ENCODE measurements at regions not wholly inside any gene's neighbourhood (a gene's known extent, or its start where the extent isn't known, plus 50 kb on each side); places are given as distances from the start of the nearest gene placed in this dataset.

DNA sequence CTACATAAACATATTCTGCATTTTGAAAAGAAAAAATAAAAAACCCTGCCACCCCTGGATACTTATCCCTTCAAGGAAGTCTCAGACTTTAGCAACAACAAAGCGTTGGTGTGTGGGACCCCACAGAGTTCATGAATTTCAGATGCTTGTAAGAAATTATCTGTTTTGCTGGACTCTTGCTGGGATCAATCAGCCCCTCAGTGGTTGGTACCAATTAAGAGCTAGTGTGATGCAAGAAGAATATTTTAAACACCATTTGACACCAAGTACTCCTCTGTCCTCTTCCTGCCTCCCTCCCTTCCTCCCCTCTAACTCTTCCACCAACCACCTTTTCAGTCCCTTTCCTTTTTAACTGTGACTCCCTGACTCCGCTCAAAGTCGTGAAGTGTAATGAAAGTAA, 51.5 kb downstream of the SST start:
- intact Hi-C loops (cut with DNase I), result no loop called here
- DNase-seq, result no peak
- ATAC-seq (ENCODE audit: poor library complexity), result no peak

DNA sequence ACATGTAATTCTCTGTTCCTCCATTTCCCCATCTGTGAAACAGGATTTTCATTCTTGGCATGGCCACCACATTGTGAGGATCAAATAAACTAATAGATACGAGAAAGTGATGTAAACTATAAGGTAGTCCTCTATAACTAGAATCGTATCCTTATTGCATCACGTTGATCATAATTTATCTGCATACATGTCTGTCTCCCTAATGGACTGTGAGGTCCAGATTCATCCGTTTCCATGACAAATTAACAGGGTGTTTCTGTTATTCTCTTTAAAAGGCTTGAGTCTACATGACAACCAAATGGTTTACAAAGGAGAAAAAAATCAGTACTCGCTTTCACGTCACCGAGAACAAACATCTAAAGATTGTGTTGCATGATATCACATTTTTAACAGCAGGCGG, 53.0 kb downstream of the SST start:
- no peak for DNase-seq
- no peak for ATAC-seq (ENCODE audit: poor library complexity)
- intact Hi-C loops (cut with DNase I), result no loop called here

DNA sequence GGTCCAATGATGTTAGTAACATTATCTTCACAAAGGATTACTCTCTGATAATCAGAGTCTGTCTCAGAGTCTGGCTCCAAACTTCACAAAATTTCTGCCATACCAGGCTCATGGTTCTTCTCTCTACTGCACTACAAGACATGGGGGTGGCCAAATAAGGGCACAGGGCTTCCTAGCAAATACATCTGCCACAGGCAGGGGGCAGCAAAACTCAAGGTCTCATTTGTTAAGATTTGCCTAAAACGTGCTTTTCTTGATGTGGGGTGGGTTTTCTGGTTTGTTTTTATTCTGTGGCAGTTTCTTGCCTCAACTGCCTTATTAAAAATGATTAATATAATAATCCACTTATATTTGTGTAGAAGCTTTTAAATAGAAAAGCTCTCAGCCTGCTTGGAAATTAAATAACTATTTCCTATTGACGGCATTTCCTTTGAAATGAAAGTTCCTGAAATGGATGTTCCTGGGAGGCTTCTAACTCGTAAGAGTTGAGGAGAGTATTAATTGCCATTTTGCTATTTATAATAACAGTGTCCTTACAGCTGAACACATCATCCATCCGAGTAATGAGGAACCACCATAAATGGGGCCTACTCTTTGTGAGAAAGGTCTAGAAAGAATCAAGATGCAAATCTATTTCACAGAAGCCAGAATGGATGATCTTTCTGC, 53.8 kb downstream of the SST start:
- ATAC-seq (ENCODE audit: poor library complexity) (no peak), DNase-seq (no peak)
- intact Hi-C loops (cut with DNase I), result no loop called here

DNA sequence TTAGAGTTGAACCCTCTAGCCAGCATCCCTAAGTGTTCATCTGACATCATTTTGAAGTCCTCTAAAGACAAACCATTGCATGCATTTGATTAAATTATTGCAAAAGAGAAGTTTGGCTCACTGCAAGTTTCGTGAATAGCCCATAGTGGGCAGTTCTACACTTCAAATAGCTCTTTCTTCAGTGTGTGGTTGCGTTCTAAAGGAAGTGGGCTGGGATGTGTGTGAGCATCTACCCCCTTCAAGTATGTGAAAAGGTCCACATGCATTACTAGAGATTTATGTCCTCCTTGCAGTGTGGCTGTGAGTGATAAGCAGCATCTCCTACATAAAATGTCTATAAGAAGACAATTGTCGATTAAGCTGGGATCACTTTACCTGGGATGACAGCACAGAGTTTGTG, 54.6 kb downstream of the SST start:
- intact Hi-C loops (cut with DNase I), result no loop called here
- ATAC-seq (ENCODE audit: poor library complexity) (no peak), DNase-seq (no peak)

DNA sequence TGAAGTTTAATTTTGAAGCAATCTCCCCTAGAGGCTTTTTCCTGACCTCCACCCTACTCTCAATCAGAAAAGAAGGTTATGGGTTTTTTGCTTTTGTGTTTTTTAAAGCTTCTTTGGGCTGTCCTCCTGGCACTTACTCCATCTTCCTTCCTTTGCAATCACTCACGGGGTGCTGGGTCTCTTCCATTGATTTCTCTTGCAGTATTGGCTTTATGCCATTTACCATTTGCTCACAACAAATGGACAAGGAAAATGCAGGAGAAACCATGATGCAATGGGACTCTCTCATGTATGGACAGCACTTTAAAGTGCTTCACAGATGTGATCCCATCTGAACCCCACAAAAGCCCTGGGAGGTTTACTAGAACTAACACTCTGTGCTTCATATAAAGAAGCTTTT, 57.5 kb downstream of the SST start:
- no peak for ATAC-seq (ENCODE audit: poor library complexity)

DNA sequence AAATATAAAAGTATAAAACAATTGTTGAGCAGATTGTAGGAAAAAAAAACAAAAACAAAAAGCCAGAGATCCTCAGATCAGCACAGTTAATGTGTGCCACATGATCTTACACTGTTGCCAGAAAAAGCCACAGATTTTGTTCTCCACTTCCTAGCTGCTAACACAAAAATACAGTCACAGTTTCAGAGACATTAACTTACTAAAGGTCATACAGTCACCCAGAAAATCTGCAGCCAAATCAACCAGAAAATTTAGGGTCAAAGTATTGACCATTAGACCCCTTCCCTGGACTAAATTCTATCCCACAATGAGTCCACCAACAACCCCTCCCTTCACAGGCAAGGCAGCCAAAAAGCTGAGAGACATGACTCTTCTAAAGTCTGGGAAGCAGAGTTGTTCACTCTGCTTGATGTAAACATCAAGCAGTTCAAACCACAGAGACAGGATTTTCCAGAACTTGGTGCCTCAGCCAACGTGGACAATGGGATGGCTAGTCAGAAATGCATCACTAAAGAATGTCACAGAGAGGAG, 59.1 kb downstream of the SST start:
- intact Hi-C loops (cut with DNase I), result no loop called here
- no peak for ATAC-seq (ENCODE audit: poor library complexity)
- DNase-seq, result no peak

More for the DNA sequence above, 57.5 kb downstream of the SST start:
- intact Hi-C loops (cut with DNase I), result no loop called here
- DNase-seq, result no peak

DNA sequence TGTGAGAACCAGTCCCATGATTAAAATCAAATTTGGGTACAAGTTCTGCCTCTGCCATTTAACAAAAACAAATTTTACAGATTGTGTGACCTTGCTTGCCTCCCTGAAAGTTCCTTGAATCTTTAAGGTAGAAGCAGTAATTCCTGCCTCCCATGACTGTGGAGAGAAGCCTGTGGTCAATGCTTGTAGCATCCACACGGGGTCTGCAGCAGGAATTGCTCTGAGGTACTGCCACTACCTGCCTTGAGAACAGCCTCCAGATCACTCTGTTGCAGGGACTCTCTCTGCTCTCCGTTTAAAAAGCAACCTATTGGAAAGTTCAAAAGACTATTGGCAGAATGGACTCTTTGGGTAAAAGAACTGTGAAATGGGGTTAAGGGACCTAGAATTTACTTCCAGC, 75.9 kb downstream of the SST start:
- intact Hi-C loops (cut with DNase I), result no loop called here
- ATAC-seq (ENCODE audit: poor library complexity) (no peak), DNase-seq (no peak)

DNA sequence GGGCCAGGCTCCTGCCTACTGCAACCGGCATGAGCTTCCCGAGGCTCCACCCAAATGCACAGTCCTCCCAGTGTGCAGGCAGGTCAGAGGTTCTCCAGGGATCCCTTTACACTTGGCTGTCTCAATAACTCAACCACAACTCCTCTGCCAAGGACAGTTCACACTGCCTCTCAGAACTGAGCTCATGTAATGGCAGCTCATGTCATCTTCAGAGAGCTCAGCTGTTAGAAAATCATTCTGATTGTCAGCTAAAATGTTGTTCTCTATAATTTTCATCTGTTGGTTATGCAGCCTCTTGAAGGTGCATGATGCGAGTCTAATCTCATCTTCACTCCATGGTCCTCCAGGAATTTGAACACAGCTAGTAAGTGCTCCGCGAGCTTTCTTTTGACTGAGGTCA, 76.7 kb downstream of the SST start:
- intact Hi-C loops (cut with DNase I), result no loop called here
- DNase-seq, result no peak
- no peak for ATAC-seq (ENCODE audit: poor library complexity)

DNA sequence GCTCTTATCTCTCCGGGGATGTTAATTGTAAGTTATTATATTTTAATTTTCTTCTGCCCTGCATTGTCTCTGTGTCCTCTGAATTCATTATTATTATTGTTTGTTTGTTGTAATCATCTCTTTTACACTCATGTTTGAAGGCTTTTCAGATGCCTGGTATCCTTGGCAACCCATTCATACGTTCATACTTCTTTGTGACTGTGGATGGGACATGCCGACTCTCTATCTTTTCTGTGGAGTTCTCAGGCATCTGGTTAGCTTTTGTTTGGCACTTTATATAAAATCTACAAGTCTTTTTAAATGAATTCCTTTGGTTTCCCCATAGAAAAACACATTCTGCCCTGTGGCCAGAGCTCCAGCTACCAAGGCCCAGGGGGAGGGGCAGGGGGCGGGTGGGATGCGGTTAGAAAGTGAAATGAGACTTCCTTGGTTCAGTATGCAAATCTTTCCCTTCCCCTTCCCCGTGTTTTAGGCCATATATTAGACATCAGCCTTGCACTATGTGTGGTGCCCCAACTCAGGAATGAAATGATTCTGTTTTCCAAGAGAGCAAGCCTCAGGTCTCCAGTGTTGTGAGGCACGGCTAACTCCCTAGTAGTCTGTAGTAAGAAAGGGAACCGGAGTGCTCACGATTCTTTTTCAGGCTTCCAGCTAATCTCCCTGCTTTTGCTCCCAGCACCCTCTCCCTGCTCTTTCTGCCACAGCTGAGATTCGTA, 79.2 kb downstream of the SST start:
- ATAC-seq (ENCODE audit: poor library complexity) (no peak), DNase-seq (no peak)

DNA sequence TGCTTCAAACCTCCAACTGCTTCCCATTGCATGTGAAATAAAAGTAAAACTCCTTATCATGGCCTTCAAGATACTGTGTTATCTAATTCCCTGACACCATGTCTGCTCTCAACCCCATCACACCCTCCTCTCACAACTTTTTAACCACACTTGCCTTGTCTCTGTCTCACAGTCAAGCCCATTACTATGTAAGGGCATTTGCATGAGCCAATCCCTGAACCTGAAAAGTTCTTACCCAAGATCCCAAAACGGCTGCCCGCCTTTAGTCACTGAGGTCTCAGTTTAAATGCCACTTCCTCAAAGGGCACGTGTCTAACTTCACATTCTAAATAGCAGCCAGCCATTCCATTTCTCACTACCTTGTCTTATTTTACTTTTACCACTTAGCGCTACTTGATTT, 83.1 kb downstream of the SST start:
- intact Hi-C loops (cut with DNase I), result no loop called here
- no peak for DNase-seq
- ATAC-seq (ENCODE audit: poor library complexity), result no peak

More for the DNA sequence above, 79.2 kb downstream of the SST start:
- intact Hi-C loops (cut with DNase I), result no loop called here

DNA sequence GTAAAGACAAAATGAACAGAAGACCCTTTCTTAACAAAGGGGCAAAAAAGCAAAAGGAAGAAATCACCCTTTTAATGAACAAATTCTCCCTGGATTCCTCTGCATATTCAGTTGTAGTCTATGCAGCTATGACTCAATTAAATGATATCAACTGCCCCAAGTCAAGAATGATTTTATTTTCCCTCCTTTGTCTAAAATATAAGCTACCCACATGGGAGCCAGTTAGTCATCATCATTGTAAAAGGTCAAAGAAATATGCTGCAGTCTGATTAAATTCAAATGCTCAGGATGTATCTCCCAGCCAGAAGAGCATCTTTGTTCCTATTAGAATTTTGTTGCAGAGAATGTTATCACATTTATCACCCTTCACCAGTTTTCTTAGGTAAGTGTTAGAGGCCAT, 84.0 kb downstream of the SST start:
- no peak for DNase-seq
- intact Hi-C loops (cut with DNase I), result no loop called here
- no peak for ATAC-seq (ENCODE audit: poor library complexity)

DNA sequence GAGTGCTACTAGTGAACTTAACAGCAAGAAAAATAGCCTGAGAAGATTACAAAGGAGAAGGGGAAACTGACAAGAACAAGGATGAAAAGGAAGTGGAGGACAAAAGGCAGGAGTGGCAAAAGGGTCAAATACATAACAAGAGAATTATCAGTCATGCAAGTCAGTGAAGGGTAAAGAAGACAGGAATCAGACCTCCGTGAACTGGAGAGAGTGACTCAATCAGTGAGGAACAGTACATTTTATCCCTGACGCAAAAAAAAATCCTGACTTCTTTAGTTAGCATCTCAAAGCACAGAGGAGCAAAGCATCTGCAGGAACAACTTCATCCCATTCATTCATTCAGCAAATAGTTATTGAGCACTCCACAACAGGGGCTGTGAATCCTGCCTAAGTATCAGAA, 97.8 kb downstream of the SST start:
- DNase-seq (no peak), ATAC-seq (ENCODE audit: poor library complexity) (no peak)
- intact Hi-C loops (cut with DNase I), result no loop called here

DNA sequence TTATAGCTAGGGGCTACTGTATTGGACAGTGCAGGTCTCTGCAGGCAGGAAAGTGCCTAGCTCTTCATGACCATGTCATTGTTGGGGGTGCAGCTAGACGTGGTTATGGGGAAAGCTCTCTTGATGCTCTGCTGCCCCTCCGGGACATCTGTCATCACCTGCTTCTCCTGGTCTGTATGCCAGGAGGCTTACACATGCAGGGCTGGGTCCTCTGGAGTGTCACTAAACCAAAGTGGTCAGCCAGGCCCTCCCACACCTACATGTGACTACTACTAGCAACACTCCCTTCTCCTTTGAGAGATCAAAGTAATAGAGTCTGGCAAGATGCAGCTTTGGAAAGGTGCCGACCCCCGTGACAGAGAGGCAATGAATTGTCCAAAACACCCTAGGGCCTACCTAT, 98.5 kb downstream of the SST start:
- no peak for ATAC-seq (ENCODE audit: poor library complexity)
- intact Hi-C loops (cut with DNase I), result no loop called here

DNA sequence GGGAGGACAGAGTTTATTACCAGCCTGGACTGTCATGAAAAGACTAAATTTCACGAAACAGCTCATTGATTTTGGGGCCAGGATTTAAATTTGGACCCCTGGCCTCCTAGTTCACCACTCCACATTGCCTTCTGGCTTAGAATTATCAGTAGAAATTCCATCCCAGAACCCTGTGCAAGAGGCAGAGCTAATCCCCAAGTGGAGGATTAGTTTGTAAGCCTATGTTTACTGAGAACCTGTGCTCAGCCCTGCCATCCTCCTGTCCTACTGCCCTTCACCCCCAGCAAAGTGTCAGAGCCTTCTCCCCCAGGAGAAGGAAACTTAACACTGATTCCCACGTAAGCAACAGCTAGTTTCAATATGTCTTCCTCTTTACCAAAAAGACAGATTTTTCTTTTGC, 99.4 kb downstream of the SST start:
- intact Hi-C loops (cut with DNase I), result no loop called here

More for the DNA sequence above, 98.5 kb downstream of the SST start:
- DNase-seq, result no peak

DNA sequence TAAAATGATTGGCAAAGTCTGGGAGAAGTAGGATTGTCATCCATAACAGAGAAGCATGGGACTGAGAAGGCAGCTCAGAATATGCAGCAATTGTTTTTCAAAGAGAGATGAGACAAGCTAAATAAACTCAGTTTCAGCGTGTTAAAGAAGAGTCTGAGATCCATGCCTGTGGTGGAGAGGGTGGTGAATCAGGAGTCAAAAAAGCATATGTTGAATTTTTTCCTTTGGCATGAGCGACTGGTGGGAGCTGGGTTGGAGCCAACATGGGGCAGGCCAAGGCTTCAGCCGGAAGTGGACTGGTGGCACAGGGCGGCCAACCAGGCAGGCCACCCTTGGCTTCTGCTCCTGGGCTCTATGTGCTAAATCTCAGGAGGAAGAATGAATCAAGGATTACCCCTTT, 102.0 kb downstream of the SST start:
- no peak for ATAC-seq (ENCODE audit: poor library complexity)
- intact Hi-C loops (cut with DNase I), result no loop called here
- no peak for DNase-seq

More for the DNA sequence above, 99.4 kb downstream of the SST start:
- no peak for ATAC-seq (ENCODE audit: poor library complexity)
- DNase-seq, result no peak

DNA sequence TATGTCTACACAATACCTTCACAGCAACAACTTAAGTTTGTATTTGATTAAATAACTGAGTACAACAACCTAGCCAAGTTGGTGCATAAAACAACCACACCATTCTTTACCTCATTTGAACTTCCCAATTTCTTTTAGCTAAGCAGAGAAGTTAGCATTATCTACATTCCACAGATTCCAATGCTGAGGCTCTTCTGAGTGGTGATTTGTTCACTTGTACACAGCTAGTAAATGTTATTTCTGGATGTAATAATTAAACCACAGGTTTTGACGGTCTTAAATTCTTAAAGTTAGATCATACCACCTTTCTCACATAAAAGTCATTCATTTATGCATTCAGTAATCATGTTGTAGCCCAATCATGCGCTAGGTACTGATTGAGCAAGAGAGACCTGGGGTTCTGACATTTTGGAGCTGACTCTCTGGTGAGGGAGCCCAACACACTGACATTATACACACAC, 102.5 kb downstream of the SST start:
- DNase-seq (no peak), ATAC-seq (ENCODE audit: poor library complexity) (peak; percentile 67)
- intact Hi-C loops (cut with DNase I), result no loop called here

DNA sequence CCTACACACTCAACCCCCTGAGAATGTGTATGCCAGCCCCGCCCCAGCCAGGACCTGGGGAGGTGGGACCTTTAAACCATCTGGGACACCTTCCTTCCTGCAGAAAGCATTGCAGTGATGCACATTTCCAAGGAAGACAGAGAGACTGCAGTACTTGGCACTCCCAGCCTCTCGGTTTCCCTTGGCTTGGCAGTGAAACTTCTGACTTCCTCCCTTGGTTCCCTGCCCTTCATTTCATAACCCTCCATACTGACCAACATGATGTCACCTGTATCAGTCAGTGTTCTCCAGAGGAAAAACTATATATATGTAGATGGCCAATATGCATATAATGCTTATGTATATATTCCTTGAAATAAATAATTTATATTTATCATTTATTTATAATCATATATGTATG, 103.2 kb downstream of the SST start:
- peak; percentile 59 for ATAC-seq (ENCODE audit: poor library complexity)
- intact Hi-C loops (cut with DNase I), result no loop called here
- no peak for DNase-seq

DNA sequence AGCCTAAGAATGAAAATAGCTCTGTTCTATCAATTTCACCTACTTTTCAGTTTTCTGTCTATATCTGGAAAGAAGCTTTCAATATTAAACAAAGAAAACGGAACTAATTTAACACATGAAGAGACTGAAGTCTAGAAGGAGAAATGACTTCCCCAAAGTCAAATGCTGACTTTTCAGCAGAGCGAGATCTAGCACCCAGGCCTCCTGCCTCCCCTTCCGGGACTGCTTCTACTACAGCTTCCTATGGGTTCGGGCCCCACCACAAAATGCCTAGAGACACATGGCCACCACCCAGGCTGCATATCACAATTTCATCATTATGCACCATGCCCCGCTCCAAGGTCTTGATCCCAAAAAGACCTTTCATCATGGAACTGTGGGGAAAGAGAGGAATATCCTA, 104.5 kb downstream of the SST start:
- ATAC-seq (ENCODE audit: poor library complexity) (no peak), DNase-seq (no peak)
- intact Hi-C loops (cut with DNase I), result no loop called here

DNA sequence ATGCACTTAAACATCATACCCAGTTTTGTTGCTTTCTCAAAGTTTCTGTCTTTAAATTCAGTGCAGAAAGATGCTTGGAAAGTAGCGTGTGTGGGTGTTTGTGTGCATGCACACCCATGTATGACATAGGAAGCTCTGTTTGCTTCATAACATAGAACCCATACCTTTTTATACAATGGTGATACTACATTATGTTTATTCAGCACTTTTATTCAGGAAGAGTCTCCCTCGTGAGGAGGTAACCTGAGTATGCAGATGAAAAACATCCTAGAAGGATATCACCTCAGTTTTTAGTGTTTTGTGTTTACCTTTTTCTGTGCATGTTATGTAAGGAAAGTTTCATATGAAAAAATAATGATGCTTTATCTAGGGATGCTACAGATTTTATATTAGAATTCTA, 111.2 kb downstream of the SST start:
- intact Hi-C loops (cut with DNase I), result no loop called here
- no peak for ATAC-seq (ENCODE audit: poor library complexity)
- no peak for DNase-seq

DNA sequence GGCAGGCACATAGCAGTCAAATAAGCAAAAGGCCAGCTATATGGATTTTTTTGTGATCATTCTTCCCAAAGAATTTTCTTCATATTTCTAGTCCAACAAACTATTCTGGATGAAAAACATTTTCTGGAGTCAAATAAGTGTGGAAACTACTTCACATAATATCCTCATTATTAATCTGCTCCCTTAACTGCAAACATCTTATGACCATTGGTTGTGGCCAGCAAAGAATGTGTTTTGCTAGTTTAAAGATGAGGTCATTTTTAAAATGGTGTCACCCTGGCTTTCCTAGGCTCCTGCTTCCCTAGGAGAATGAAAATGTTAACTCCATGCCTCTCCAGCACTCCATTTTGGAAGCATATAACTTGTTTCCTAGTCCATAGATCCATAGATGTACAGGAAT, 118.8 kb downstream of the SST start:
- intact Hi-C loops (cut with DNase I), result no loop called here
- no peak for ATAC-seq (ENCODE audit: poor library complexity)
- no peak for DNase-seq
